ENCODE measurements at regions not wholly inside any gene's neighbourhood (a gene's known extent, or its start where the extent isn't known, plus 50 kb on each side); places are given as distances from the start of the nearest gene placed in this dataset.

- no peak for ATAC-seq (ENCODE audit: low FRiP score)
- no peak for TF ChIP-seq CTCF (IDR thresholded peaks at IDR 0.05)
- no peak for DNase-seq (ENCODE audit: low spot score)
These were observed 1379.0 kb upstream of the MAP3K7 start for GRCh38 chr6:91965872-91966271.

- DNase-seq (ENCODE audit: low spot score): no peak
- no peak for ATAC-seq (ENCODE audit: low FRiP score)
- no peak for TF ChIP-seq CTCF (IDR thresholded peaks at IDR 0.05)
These were observed 1374.8 kb upstream of the MAP3K7 start for GRCh38 chr6:91961671-91962070.

- TF ChIP-seq CTCF (IDR thresholded peaks at IDR 0.05): no peak
- ATAC-seq (ENCODE audit: low FRiP score): no peak
- DNase-seq (ENCODE audit: low spot score): no peak
These were observed 1374.4 kb upstream of the MAP3K7 start for GRCh38 chr6:91961236-91961635.

GRCh38 chr6:91941838-91942237 lies 1355.0 kb upstream of the MAP3K7 start:
- DNase-seq (ENCODE audit: low spot score): no peak
- no peak for ATAC-seq (ENCODE audit: low FRiP score)
- TF ChIP-seq CTCF (IDR thresholded peaks at IDR 0.05): no peak

- DNase-seq (ENCODE audit: low spot score) (no peak), ATAC-seq (ENCODE audit: low FRiP score) (no peak)
- TF ChIP-seq CTCF (IDR thresholded peaks at IDR 0.05): no peak
These were observed 1353.9 kb upstream of the MAP3K7 start for GRCh38 chr6:91940801-91941200.

GRCh38 chr6:91926827-91927226 lies 1340.0 kb upstream of the MAP3K7 start:
- no peak for DNase-seq (ENCODE audit: low spot score)
- no peak for TF ChIP-seq CTCF (IDR thresholded peaks at IDR 0.05)
- no peak for ATAC-seq (ENCODE audit: low FRiP score)

- no peak for TF ChIP-seq CTCF (IDR thresholded peaks at IDR 0.05)
- no peak for DNase-seq (ENCODE audit: low spot score)
- ATAC-seq (ENCODE audit: low FRiP score): no peak
These were observed 1339.5 kb upstream of the MAP3K7 start for GRCh38 chr6:91926361-91926760.
